Aorta (tissue), 5 donors: ENCODE measurements at regions not wholly inside any gene's neighbourhood (a gene's known extent, or its start where the extent isn't known, plus 50 kb on each side); places are given as distances from the start of the nearest gene placed in this dataset.

Experiments used
- ATAC-seq: fragments of 200-7000 bp; cut with Tn5 transposase; one replicate; pipeline ENCODE4 v1.9.1; 2022; ENCODE audit warnings: moderate library complexity; ENCODE audit not compliant: low FRiP score
- DNase-seq, 2 donors: peaks; one replicate each; pipeline ENCODE4 v3.0.0-alpha.2; 2020
- H3K27ac ChIP-seq, 2 donors: one replicate each; pipeline ENCODE4 v1.5.1; 2013; ENCODE audit warnings: low read length in 2 of 2, mild to moderate bottlenecking in 2 of 2, moderate library complexity in 2 of 2, control low read depth in 1 of 2, inconsistent platforms in 1 of 2, low read depth in 1 of 2
- H3K27me3 ChIP-seq, 2 donors: one replicate each; pipeline ENCODE4 v1.6.1; 2013; ENCODE audit warnings: control low read depth in 1 of 2, low read length in 1 of 2, mild to moderate bottlenecking in 1 of 2, moderate library complexity in 1 of 2; ENCODE audit not compliant: insufficient read depth in 2 of 2, control insufficient read depth in 1 of 2
- H3K36me3 ChIP-seq, 2 donors: one replicate each; pipeline ENCODE4 v1.6.1; 2013; ENCODE audit warnings: control low read depth in 1 of 2, low read length in 1 of 2, mild to moderate bottlenecking in 1 of 2; ENCODE audit not compliant: insufficient read depth in 2 of 2, control insufficient read depth in 1 of 2
- H3K4me1 ChIP-seq, 2 donors: one replicate each; pipeline ENCODE4 v1.6.1; 2013; ENCODE audit warnings: low read length in 2 of 2, control low read depth in 1 of 2, mild to moderate bottlenecking in 1 of 2, moderate library complexity in 1 of 2; ENCODE audit not compliant: insufficient read depth in 2 of 2, control insufficient read depth in 1 of 2
- H3K4me3 ChIP-seq, 2 donors: one replicate each; pipeline ENCODE4 v1.5.1; 2013; ENCODE audit warnings: low read length in 2 of 2, control low read depth in 1 of 2, mild to moderate bottlenecking in 1 of 2
- H3K9me3 ChIP-seq: one replicate; pipeline ENCODE4 v1.6.1; 2013; ENCODE audit warnings: mild to moderate bottlenecking, low read length; ENCODE audit not compliant: control insufficient read depth
- WGBS, 2 donors: extraction: QIAGEN DNeasy Blood & Tissue Kit; methylation state at CpG; one replicate each; pipeline ENCODE4 v1.1.7; 2013; 5-methylcytosine and 5-hydroxymethylcytosine counted together
- intact Hi-C, 2 donors: fragments of 100-400 bp; cut with DNase I; formaldehyde crosslinking; loops; one replicate each; pipeline versions ENCODE4 v1.14.2 to v1.15.0; 2022
- donor health status: healthy with polysubstance abuse.
- donor health status: Bipolar disorder and iron deficiency.
- donor health status: DM: no; HTN: no; CAD: no.
- donor health status: DM: no; HTN: no; CAD: no.
- donor health status: DM: yes; HTN: yes; CAD: no.

DNA sequence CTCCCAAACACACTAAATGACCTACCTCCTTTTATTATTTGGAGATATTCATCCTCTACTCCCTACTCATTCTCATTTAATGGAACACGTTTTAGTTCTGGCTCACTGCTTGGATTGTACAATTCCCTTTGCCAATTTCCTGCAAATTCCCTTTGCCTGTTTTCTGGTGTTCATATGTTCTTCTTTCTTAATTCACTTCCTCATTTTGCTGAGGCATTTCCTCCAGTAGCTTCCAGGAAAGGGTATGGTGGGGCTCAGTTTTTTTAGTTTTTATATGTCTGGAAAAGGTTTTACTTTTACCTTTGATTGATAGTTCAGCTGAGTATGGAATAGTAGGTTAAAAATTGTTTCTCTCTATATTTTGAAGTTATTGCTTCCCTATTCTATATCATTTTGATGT lies 143.6 kb upstream of the GOLIM4 start:
- H3K27me3 ChIP-seq, result no peaks in the 10 kb centered on the region
- DNase-seq (no peak), ATAC-seq (no peak)
- 16 to 33% methylated on average over 1 of the region's 1 CpG for WGBS, 2 donors
- no peak overlapping the region for H3K27ac ChIP-seq
- no peaks in the 10 kb centered on the region for H3K9me3 ChIP-seq
- H3K36me3 ChIP-seq, result no peaks in the 10 kb centered on the region
- intact Hi-C loops, result no loop called here
- no peak overlapping the region for H3K4me3 ChIP-seq
- H3K4me1 ChIP-seq, result no peaks in the 10 kb centered on the region

DNA sequence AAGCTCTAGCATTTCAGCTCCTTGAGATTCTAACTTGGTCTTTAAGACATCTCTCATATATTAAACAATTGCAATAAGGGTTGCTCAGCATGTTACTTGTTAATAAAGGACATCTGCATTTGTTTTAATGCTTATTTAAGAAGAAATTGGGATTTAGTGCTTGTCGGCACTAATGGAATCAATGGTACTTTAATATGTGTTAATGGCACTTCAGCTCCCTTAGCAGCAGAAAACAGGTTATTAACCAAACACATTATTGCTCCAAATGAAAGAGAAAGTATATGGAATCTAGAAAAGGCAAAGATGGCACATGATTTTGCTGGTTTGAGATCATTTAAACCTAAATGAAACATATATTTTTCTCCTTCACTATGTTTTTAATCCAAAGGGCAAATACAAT lies 137.3 kb upstream of the GOLIM4 start:
- intact Hi-C loops, result no loop called here
- no peaks in the 10 kb centered on the region for H3K36me3 ChIP-seq
- no peak overlapping the region for H3K4me3 ChIP-seq
- no peaks in the 10 kb centered on the region for H3K27me3 ChIP-seq
- ATAC-seq (no peak), DNase-seq (no peak)
- WGBS, 2 donors, result 74 to 98% methylated on average over 1 of the region's 1 CpG
- H3K4me1 ChIP-seq, result no peaks in the 10 kb centered on the region
- H3K27ac ChIP-seq, result no peak overlapping the region
- no peaks in the 10 kb centered on the region for H3K9me3 ChIP-seq

DNA sequence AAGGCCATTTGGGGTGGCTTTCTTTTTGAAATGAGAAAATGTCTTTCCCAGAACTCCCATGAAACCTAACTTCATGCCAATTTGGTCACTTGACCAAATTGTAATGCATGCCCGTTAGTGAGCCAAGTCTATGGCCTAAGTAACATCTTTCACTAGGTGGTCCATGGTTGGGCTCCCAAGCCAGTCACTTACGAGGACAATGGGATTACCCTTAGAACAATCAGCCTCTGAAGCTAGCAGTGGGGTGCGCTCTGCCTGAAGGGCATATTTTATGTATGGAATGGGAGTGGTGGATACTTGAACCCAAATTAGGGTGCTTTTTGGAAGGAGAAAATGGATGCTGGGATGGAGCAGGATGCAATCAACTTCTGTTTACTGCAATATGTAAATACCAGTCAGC lies 127.4 kb upstream of the GOLIM4 start:
- DNase-seq (no peak), ATAC-seq (no peak)
- H3K36me3 ChIP-seq, result no peaks in the 10 kb centered on the region
- intact Hi-C loops, result no loop called here
- H3K9me3 ChIP-seq, result no peaks in the 10 kb centered on the region
- no peak overlapping the region for H3K27ac ChIP-seq
- 88 to 92% methylated on average over 3 of the region's 3 CpGs for WGBS, 2 donors
- no peak overlapping the region for H3K4me3 ChIP-seq
- no peaks in the 10 kb centered on the region for H3K27me3 ChIP-seq
- H3K4me1 ChIP-seq, result no peaks in the 10 kb centered on the region

DNA sequence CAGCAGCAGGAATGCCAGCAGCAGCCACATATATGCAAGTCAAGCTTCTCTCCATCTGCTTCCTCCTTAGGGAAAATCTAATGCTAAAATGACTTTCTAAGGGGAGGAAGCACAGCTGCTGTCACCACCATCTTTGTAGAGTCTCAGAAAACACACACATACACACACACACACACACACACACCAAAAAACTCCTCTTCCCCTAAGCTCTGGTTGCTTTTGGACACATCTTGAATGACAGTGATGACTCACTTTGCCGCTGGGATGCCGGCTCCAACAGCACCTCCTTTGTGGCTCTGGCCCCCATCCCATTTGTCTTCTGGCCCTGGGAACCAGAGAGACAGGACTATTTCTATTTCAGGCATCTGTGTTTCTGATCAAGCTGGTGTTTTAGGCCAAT lies 124.8 kb upstream of the GOLIM4 start:
- no peaks in the 10 kb centered on the region for H3K9me3 ChIP-seq
- no peaks in the 10 kb centered on the region for H3K36me3 ChIP-seq
- ATAC-seq (no peak), DNase-seq (no peak)
- no peak overlapping the region for H3K4me3 ChIP-seq
- H3K4me1 ChIP-seq, result no peaks in the 10 kb centered on the region
- WGBS, 2 donors, result 12 to 29% methylated on average over 2 of the region's 2 CpGs
- H3K27me3 ChIP-seq, result no peaks in the 10 kb centered on the region
- intact Hi-C loops, result no loop called here
- H3K27ac ChIP-seq, result no peak overlapping the region

DNA sequence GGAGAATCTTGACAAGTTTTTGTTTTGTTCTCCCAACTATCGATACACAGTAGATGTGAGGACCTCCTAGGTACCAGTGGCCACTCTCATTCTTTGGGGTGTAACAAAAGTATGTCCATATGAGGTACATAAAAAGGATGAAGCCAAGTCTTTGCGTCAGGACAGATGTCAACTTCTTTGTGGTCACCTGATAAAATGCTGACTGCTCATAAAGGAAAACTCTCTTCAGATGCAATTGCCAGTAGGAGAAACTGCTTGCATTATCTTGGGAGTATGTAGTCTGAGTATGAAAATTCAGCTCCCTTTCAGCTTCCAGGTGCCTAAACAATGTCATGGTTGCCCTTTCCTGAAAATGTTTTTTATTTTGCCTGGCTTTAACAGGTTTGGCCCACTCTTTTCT lies 123.8 kb upstream of the GOLIM4 start:
- intact Hi-C loops, result no loop called here
- no peaks in the 10 kb centered on the region for H3K27me3 ChIP-seq
- no peaks in the 10 kb centered on the region for H3K36me3 ChIP-seq
- ATAC-seq (no peak), DNase-seq (no peak)
- H3K27ac ChIP-seq, result no peak overlapping the region
- H3K4me1 ChIP-seq, result no peaks in the 10 kb centered on the region
- no peaks in the 10 kb centered on the region for H3K9me3 ChIP-seq
- no peak overlapping the region for H3K4me3 ChIP-seq
- WGBS, 2 donors, result 91 to 93% methylated on average over 2 of the region's 2 CpGs

DNA sequence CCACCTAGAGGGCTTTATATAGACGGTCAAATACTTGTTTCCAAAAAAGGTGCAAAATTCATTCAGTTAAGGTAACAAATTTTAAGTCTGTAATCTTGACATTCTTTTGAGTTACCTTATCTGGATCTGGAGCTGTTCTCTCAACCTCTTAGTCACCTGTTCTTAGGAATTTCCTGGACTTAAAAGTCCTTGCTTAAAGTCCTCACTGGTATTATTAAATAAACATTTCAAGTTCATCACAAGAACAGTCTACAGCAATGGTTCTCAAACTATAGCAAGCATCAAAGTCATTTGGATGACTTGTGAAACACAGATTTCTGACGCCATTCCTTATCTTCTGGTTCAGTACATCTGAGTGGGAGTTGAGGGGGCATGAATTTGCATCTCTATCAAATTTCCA lies 122.9 kb upstream of the GOLIM4 start:
- no peaks in the 10 kb centered on the region for H3K36me3 ChIP-seq
- H3K27me3 ChIP-seq, result no peaks in the 10 kb centered on the region
- no peak overlapping the region for H3K27ac ChIP-seq
- no peak for ATAC-seq
- DNase-seq, result no peak
- WGBS, 2 donors, result 65 to 84% methylated on average over 2 of the region's 2 CpGs
- no peak overlapping the region for H3K4me3 ChIP-seq
- H3K9me3 ChIP-seq, result no peaks in the 10 kb centered on the region
- H3K4me1 ChIP-seq, result no peaks in the 10 kb centered on the region
- intact Hi-C loops, result no loop called here

DNA sequence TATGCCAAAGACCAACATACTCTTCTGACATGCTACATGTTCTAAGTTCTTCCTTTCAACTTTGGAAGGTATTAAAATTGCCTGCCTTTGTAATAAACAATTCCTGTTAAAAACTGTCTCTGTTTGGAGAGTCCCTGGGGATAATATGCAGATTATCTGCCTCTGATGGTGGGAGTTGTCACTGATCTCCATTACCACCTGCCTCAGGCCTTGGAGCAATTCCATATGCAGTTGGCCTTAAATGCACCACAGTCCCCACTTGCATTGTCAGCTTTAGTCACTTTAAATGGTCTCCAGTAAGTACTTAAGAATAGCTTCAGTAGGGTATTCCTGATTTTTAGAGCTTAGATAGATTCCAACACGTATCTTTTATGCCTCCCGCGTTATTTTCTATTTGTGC lies 121.1 kb upstream of the GOLIM4 start:
- Histone ChIP-seq H3K27me3 (no peaks in the 10 kb centered on the region), H3K36me3 (no peaks in the 10 kb centered on the region), H3K9me3 (no peaks in the 10 kb centered on the region), H3K27ac (no peak overlapping the region), H3K4me3 (no peak overlapping the region), H3K4me1 (no peaks in the 10 kb centered on the region)
- DNase-seq (no peak), ATAC-seq (no peak)
- intact Hi-C loops, result no loop called here
- 91 to 96% methylated on average over 3 of the region's 3 CpGs for WGBS, 2 donors

DNA sequence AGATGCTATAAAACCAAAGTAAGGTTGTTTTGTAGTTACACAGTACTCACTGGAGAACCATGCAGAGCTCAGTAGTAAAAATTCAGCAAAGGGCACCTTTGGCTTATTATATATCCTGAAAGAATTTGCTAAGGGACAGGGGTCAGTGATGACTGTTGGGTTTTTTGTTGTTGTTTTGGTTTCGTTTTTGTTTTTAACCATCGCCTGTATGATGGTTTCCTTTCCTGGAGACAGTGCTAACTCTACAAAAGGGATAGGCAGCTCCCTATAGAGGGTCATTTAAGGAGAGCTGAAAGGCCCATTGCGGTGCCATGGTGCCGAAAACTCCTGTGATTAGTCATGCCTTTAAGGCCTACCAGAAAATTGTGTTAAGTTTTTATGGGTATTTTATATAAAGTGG lies 118.2 kb upstream of the GOLIM4 start:
- WGBS, 2 donors, result 87 to 89% methylated on average over 4 of the region's 4 CpGs
- Histone ChIP-seq H3K4me3 (no peak overlapping the region), H3K27me3 (no peaks in the 10 kb centered on the region), H3K36me3 (no peaks in the 10 kb centered on the region), H3K27ac (no peak overlapping the region), H3K4me1 (no peaks in the 10 kb centered on the region), H3K9me3 (no peaks in the 10 kb centered on the region)
- ATAC-seq (no peak), DNase-seq (no peak)
- intact Hi-C loops, result loop anchor here in 1 of 2 donors (5.0 kb wide), 1 partner anchor 633 kb away; no protein-coding TSS in a partner anchor

DNA sequence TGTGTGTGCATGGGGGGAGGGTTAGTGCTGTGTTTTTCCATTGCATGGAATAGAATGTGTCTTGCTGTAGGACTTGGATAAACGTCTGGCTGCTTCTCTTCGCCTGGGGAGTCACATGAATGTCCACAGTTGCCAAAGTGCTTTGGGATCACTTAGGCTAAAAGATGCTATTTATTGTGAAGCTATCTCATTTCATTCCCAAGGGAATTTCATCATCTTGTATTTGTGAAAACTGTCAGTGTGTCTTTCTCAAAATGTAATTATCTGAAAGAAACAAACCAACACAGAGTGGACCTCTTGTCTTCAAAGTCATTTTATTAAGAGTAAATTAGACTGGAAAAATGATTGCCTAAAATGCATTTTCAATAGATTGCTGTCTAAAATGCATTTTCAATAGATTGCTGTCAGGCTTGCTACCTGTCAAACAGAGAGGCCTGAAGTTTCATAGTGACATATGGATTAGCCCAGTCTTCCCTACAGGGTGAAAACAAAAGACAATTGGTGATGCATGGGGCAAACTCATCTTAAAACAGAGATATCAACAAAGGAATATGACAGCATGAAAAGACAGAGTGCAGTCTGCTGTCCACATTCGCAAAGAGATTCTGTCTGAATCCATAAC lies 117.1 kb upstream of the GOLIM4 start:
- Histone ChIP-seq H3K4me3 (no peak overlapping the region), H3K4me1 (no peaks in the 10 kb centered on the region), H3K9me3 (no peaks in the 10 kb centered on the region), H3K36me3 (no peaks in the 10 kb centered on the region), H3K27me3 (no peaks in the 10 kb centered on the region), H3K27ac (no peak overlapping the region)
- no peak for ATAC-seq
- DNase-seq, result no peak
- intact Hi-C loops, result loop anchor here in 1 of 2 donors (5.0 kb wide), 1 partner anchor 635 kb away; no protein-coding TSS in a partner anchor
- 46 to 49% methylated on average over 3 of the region's 3 CpGs for WGBS, 2 donors
